Myocyte (in vitro differentiated cells): ENCODE measurements at regions not wholly inside any gene's neighbourhood (a gene's known extent, or its start where the extent isn't known, plus 50 kb on each side); places are given as distances from the start of the nearest gene placed in this dataset.

ENCODE experiments used
- DNase-seq: peaks from one replicate; pipeline ENCODE4 v3.0.0-alpha.2; 2012; ENCODE audit warnings: low read depth

GRCh38 chr6:169341065-169341464, 87.4 kb upstream of the THBS2 start:
- DNase-seq = no peak

GRCh38 chr6:169340395-169340794, 86.7 kb upstream of the THBS2 start:
- no peak for DNase-seq

- DNase-seq = no peak
These were observed 86.2 kb upstream of the THBS2 start for GRCh38 chr6:169339731-169340309.

- DNase-seq = no peak
These were observed 85.4 kb upstream of the THBS2 start for GRCh38 chr6:169339025-169339424.

GRCh38 chr6:169337886-169338445, 84.3 kb upstream of the THBS2 start:
- no peak for DNase-seq

- DNase-seq = no peak
These were observed 81.7 kb upstream of the THBS2 start for GRCh38 chr6:169335301-169335700.

- DNase-seq = no peak
These were observed 78.6 kb upstream of the THBS2 start for GRCh38 chr6:169332250-169332649.

GRCh38 chr6:169328112-169328801, 74.6 kb upstream of the THBS2 start:
- peak; percentile 57 for DNase-seq

GRCh38 chr6:169326067-169326799, 72.6 kb upstream of the THBS2 start:
- peak; percentile 92 for DNase-seq

- DNase-seq = no peak
These were observed 71.2 kb upstream of the THBS2 start for GRCh38 chr6:169324656-169325459.

GRCh38 chr6:169324086-169324485, 70.4 kb upstream of the THBS2 start:
- DNase-seq = no peak

GRCh38 chr6:169323221-169323620, 69.6 kb upstream of the THBS2 start:
- DNase-seq = no peak

- DNase-seq = peak; percentile 77
These were observed 67.9 kb upstream of the THBS2 start for GRCh38 chr6:169321546-169321945.

- peak; percentile 57 for DNase-seq
These were observed 66.4 kb upstream of the THBS2 start for GRCh38 chr6:169320013-169320412.

- DNase-seq = no peak
These were observed 64.0 kb upstream of the THBS2 start for GRCh38 chr6:169317441-169318202.

GRCh38 chr6:169316651-169317050, 63.0 kb upstream of the THBS2 start:
- DNase-seq = no peak

GRCh38 chr6:169315830-169316614, 62.4 kb upstream of the THBS2 start:
- DNase-seq = no peak

- DNase-seq = no peak
These were observed 59.8 kb upstream of the THBS2 start for GRCh38 chr6:169313347-169314010.

GRCh38 chr6:169312658-169313346, 59.2 kb upstream of the THBS2 start:
- no peak for DNase-seq
